ENCODE measurements at regions not wholly inside any gene's neighbourhood (a gene's known extent, or its start where the extent isn't known, plus 50 kb on each side); places are given as distances from the start of the nearest gene placed in this dataset.
"Not testable (repeated sequence)": the region's sequence is repeated elsewhere in the genome, so short reads cannot be mapped to it uniquely, and the experiment has no call there.

DNA sequence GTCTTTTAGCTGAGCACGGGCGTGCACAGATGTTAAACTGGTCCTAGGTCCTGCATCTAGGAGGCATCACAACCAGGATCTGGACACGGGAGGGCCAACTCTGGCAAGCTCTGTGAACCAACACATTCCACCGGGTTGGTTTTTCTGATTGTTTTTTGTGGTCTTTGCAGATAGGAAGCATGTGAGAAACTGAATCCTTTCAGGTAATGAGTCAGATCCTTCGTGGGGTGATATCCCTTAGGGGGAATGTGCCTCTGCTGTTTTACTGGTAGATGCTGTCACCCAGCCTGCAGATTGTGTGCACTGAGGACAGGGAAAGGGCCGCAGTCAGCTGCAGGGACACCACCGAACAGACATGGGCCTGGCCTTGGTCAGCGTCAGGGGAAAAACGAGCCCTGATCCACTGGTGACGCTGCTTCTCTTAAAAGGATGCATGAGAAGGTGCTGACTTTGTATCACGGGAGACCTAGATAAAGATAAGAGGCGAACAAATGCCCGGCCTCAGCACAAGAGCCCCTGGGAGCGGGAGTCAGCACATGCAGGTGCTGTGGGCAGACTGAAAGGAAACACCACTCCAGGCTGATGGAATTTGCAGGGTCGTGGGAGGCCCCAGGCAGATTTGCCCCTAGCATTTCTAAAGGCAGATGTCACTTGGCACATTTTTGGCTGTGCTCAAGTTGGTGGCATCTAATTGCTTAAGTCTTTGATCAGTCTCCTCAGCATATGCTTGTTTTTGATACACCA lies 51.1 kb downstream of the DOP1B start:
- no peak for FAIRE-seq

DNA sequence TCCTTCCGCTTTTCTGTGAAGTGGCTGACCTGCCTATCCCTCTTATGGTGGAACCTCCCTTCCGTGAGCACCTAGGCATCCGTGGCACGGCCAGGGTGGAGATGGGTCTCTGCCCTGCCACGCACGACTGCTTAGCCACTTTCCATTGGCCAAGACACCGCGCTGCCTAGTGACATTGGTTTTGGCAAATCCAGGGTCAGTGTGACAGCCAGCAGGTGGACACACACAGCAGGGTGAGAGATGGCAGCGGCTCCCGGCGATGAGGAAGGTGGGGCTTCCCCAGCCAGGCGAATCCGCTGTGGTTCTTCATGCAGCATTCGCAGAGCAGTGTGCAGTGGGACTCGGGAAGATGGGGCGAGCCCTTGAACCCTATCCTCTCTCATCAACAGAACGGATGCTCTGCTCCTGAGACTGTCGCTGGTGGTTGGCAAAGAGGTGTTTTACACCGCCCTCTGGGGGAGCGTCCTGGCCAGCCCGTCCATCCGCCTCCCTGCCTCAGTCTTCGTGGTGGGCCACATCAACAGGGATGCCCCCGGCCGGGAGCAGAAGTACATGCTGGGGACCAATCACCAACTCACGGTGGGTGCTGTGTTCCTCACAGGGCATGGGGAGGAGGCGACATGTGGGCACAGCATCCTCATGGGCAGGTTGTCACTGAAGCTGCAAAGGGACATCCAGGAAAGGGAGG lies 51.8 kb downstream of the DOP1B start:
- no peak for FAIRE-seq

DNA sequence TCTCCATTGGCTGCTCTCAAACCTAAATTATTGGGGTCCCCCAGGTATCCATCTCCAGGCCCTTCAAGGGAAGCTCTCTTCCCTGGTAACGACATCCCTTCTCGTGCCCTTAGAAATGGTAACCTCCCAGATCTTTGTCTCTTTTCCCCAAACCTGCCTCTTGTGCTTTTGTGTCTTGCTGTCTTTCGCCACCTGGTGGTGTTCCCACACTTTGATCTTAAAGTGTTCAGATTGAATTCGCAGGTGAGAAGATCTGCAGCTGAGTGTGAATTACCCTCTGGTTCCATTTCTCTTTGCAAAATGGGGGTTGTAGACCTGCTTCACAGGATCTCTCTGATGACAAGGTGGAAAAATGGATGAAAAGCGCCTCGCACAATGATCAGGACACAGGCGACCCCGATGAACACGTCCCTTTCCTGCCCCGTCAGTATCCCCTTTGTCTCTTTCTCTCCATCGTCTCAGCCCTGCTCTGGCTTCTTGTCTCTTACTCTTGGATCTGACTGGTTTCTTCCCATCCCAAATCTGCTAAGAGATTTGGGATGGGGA lies 53.1 kb downstream of the DOP1B start:
- FAIRE-seq, result no peak

DNA sequence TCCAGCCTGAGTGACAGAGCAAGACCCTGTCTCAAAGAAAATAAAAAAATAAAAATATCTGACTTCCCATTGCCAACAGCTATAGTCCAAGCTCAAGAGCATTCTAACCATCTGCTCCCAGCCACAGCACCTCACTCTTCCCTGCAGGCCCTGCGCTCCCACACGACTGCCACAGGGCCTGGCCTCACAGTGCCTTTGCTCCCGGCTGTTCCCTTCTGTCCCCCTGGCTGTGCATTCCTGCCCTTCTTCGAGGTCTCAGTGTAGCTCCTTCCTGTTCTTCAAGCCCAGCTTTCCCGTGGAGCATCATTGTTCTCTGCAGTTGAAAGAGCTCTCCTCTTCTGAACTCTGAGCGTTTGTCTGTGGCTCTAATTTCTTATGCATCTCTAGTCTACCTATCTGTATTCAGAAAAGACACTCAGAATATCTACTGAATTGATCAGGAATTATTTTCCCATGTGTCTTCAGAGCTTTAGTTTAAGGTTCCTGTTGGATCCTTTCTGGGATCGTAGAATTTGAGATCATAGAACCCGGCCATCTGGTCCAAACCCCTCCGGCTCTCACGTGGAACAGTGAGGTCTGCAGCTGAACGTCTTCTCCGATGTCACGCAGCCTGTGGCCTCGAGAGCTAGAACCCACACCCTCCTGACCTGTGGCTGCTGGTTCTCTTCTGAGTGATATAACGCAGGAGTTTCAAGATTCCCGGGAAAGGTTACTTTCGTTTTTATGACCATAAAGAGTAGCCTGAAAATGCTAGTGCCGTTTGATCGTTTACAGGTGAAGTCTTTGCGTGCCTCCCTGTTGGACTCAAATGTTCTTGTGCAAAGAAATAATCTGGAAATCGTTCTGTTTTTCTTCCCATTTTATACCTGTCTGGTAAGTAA lies 54.4 kb downstream of the DOP1B start:
- no peak for FAIRE-seq

DNA sequence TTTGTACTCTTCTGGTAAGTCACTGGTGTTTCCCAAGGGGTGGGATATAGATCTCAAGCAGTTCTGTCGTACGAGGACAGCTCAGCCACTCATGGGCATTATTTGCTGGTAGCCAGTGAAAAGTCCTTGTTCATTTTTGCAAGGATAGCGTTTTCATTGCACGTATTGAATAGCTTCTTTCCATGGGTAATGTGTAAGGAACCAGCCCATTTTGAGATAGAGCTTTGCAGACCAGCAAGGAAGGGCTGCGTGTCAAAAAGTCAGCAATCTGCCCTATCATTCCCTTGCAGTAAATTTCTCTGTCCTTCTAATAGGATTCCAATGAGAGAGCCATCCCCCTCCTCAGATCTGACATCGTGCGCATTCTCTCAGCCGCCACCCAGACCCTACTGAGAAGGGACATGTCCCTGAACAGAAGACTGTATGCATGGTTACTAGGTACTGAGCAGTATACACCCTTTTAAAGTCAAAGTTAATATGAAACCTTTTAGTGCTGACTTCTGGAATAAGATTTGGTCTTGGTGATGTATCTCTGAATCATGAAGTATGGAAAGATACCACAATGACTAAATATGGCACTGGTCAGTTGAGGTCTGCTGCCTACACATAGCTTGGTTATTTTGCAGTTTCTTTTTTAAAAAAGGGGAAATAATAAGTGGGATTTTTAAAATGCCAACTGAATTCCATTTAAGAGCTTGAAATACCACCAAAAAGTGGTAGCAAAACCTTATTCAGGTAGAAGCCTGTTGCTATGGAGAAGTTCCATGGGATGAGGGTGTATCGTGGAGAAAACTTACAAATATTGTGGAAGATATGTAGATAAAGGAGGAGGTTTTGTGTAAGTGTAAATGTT lies 55.3 kb downstream of the DOP1B start:
- no peak for FAIRE-seq

DNA sequence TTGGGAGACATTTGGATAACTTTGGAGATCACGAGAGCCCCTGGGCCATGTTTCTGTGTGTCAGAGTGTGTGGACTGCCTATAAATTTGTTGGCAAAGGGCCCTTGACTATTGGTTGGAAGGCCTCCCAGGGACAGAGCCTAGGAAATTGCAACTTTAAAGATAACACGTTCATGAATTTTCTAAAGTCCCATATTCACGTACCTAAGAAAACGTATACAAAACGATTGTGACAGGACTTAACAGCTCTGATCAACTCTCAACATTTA lies 55.8 kb downstream of the DOP1B start:
- FAIRE-seq, result no peak

DNA sequence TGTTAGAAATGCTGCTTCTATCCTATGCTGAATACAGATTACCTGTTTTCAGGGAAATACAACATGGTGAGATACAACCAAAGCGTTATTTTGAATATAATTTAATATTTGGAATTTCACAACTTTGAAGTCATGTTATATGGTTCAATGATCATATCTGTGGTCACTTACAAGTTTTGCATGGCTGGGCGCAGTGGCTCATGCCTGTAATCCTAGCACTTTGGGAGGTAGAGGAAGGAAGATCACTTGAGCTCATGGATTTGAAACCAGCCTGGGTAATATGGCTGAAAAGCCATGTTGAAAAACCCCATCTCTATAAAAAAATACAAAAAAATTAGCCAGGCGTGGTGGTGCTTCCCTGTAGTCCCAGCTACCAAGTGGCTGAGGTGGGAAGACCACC lies 57.9 kb downstream of the DOP1B start:
- no peak for FAIRE-seq

DNA sequence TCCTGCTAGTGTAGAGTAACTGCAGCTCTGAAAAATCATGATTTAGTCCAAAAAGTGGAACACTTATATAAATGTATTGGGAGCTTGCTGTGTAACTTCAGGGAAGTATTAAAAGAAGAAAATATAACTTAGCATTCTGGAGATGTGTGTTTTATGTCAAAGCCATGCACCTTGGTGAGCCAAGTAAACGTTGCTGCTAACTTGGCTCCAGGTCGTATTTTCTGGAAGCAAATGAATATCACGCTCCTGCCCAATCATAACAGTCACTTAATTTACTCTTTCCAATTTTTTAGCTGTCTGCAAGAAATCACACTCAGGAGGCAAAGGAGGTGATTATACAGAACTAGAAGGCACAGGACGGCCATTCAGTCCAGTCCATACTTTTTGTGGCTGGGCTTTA lies 61.1 kb downstream of the DOP1B start:
- no peak for FAIRE-seq

DNA sequence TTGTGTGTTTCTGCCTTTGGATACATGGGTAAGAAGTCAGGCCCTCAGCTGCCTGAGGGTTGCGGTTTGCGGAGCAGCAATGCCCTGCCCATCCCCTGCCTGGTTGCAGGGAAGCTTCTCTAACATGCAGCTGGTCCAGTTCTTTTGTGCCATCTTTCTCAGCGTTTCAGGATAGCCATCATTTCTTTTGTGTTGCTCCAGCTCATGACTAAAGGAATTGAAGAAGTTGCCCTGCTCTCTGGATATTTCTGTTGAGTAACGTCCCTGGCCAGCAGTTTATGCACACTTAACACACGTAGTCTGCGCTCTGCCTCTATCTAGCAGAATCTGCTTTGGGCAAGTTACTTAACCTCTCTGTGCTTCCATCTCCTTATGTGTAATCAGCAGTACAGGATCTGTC lies 62.1 kb downstream of the DOP1B start:
- no peak for FAIRE-seq

DNA sequence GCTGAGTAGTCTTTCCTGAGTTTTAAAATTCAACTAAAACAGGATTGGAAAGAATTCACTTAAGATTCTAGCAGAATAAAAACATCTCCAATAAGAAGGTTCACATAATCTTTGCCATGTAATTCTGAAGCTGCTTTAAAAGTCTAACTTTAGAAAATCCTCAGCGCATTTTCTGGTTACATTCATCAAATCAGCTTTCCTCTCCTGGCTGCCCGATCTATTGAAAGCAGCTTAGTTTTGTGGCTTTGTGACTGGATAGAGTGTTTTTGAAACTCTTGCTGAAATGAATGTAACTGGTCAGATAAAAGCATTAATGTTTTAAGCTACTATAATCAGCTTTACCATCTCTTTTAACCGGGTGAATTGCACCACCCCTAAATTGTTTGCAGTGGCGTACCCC lies 66.8 kb downstream of the DOP1B start:
- FAIRE-seq, result no peak

DNA sequence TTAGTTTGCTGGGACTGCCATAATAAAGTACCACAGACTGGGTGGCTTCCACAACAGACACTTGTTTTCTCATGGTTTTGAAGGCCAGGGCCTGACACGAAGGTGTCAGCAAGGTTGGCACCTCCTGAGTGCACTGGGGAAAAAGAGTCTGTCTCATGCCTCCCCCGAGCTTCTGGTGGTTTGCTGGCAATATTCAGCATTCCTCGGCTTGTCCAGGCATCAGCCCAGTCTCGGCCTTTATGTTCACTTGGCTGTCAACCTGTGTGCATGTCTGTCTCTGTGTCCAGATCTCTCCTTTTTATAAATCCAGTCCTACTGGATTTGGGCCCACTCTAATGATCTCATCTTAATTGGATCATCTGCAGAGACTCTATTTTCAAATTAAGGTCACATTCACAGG lies 72.6 kb downstream of the DOP1B start:
- no peak for FAIRE-seq

DNA sequence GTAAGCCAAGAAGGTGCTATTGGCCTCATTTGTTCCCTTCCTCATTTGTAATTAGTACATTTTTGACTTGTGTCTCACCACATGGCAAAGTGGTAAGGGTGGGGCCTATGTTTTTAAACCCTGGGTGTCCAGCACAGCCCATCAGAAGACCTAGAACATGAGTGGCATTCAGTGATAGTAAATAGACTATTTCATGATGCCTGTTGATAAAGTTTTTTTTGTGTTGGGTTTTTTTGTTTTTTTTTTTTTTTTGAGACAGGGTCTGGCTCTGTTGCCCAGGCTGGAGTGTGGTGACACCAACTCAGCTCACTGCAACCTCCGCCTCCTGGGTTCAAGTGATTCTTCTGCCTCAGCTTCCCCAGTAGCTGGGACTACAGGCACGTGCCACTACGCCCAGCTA lies 74.8 kb downstream of the DOP1B start:
- FAIRE-seq, result not testable (repeated sequence)

DNA sequence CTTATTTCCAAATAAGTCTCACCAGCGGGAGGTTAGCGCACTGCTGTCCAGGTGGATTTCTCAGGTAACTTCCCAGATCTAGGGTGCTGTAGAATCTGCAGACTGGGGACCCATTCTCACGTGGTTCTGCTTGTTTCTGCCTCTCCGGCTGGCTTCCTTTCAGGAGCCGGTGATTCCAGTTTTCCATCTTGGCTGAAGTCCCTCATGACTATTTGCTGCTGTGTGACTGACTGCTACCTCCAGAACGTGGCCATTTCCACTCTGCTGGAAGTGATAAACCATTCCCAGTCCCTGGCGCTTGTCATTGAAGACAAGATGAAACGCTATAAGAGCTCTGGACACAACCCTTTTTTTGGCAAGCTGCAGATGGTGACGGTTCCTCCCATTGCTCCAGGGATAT lies 76.0 kb downstream of the DOP1B start:
- FAIRE-seq, result no peak

DNA sequence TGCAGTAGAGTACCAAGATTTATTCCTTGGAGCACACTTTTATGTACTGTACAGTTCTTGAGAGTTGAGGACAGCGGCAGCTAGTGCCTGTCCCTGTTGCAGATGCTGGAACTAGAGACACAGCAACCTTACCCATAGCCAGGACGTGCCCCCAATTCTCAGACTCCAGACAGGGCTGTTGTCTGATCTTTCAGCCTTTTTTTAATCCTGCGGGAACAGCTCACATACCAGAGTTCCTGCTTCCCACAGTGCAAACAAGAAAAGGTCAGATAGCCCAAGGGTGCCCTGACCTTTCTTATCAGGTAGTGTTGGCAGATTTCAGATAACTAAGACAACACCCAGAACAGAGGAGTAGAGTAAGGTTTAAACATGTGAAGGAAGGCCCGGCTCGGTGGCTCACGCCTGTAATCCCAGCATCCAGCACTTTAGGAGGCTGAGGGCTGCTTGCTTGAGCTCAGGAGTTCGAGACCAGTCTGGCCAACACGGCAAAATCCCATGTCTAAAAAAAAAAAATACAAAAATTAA lies 78.5 kb downstream of the DOP1B start:
- FAIRE-seq, result no peak

DNA sequence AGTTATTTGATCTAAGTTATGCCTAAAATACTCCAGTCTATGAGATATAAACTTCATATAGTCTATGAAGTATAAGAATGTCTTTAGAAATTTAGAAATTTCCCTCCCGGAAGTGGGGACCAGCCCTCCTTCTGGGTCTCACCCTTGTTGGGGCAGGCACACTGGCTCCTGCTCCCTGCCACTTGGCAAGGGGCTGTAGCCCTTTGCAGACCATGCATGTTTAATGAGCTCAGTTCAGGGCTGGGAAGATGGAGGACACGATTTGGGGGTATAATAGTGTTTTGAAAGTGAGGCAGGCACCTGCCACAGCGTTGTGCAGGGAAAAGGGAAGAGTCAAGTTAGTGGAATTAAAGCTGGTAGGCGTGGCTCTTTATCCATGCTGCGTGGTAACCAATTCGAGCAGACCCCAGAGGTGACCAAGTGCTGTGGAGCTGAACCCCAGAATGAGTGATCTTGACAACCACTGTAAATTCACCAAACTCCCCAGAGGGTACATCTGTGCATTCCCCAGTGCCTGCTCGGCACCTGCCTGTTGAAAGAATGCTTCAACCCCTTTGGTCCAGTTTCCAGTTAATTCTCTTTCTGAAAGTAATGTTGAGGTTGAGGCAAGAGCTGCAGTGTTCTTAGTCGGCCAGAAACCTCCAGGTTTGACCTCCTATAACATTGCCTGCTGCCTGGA lies 79.6 kb downstream of the DOP1B start:
- no peak for FAIRE-seq

DNA sequence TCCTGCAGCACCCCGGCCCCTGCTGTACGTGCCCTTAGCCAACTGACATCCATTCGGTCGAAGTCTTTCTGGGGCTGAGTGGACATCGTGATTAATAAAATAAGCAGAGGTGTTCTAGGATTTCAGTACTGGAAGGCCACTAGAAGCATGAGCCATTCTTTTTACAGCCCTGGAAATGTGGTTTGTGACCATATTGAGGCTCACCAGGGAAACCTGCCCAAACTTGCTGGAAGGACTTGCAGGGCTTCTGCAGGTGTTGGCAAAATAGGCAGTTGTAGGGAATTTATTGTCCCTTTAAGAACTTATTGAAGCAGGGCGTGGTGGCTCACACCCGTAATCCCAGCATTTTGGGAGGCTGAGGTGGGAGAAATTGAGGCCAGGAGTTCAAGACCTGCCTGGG lies 80.8 kb downstream of the DOP1B start:
- FAIRE-seq, result no peak

DNA sequence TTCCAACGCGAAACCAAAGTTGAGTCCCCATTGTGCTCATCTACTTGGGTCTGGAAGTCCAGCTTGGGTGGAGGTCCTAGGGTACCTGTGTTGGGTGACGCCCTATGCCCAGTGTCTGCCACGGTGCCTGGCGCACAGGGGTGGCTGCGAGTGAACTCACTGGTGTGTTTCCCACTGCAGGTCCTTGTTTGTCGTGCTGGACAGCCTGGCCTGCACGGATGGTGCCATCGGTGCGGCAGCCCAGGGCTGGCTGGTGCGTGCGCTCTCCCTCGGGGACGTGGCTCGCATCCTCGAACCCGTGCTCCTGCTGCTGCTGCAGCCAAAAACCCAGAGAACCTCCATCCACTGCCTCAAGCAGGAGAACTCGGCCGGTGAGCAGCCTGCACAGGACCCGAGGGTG lies 80.4 kb upstream of the MORC3 start:
- no peak for FAIRE-seq

DNA sequence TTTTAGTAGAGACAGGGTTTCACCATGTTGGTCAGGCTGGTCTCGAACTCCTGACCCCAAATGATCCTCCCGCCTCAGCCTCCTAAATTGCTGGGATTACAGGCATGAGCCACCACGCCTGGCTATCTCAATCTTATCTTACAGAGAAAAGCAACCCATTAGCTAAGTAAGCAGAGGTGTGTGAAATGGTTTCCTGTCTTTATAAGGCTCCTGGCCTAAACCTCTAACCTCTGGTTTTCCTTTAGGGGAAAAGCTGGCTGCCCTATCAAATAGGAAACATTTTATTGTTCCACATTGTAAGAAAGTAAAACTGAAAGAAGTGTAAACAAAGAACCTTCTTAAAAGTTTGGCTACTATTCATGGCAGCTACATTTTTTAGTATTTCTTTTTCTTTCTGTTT lies 78.3 kb upstream of the MORC3 start:
- no peak for FAIRE-seq

DNA sequence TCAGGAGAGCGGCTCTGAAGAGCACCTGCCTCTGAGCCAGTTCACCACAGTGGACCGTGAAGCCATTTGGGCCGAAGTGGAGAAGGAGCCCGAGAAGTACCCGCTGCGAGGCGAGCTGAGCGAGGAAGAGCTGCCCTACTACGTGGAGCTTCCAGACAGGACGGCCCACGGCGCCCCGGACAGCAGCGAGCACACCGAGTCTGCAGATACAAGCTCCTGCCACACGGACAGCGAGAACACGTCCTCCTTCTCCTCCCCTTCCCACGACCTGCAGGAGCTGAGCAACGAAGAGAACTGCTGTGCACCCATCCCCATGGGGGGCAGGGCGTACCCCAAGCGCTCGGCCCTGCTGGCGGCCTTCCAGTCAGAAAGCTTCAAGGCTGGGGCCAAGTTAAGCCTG lies 74.9 kb upstream of the MORC3 start:
- no peak for FAIRE-seq

DNA sequence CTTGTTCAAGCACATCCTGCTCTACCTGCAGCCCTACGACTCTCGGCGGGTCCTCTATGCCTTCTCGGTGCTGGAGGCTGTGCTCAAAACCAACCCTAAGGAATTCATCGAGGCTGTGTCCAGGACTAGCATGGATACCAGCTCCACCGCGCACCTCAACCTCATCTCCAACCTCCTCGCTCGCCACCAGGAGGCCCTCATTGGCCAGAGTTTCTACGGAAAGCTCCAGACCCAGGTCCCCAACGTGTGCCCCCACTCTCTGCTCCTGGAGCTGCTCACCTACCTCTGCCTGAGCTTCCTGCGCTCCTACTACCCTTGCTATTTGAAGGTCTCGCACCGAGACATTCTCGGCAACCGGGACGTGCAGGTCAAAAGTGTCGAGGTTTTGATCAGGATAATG lies 74.3 kb upstream of the MORC3 start:
- FAIRE-seq, result no peak

DNA sequence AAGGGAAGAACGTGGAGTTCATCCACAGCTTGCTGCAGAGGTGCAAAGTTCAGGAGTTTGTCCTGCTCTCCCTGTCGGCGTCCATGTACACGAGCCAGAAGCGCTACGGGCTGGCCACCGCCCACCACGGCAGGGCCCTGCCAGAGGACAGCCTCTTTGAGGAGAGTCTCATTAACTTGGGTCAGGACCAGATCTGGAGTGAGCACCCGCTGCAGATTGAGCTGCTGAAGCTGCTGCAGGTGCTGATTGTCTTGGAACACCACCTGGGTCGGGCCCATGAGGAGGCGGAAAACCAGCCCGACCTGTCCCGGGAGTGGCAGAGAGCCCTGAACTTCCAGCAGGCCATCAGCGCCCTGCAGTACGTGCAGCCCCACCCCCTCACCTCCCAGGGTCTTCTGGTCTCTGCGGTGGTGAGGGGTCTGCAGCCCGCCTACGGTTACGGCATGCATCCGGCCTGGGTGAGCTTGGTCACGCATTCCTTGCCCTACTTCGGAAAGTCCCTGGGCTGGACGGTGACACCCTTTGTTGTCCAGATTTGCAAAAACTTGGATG lies 73.8 kb upstream of the MORC3 start:
- no peak for FAIRE-seq
